IgD-negative memory B cell (primary cell): ENCODE measurements at regions not wholly inside any gene's neighbourhood (a gene's known extent, or its start where the extent isn't known, plus 50 kb on each side); places are given as distances from the start of the nearest gene placed in this dataset.

Experiments used
- H3K27ac Mint-ChIP-seq, 3 donors: one replicate each; pipeline ENCODE4 v1.8.0; 2020 to 2022; ENCODE audit warnings: mild to moderate bottlenecking in 3 of 3, mixed read lengths in 3 of 3, moderate library complexity in 1 of 3
- H3K27me3 Mint-ChIP-seq: one replicate; pipeline ENCODE4 v1.8.0; 2021; ENCODE audit warnings: mixed read lengths
- H3K36me3 Mint-ChIP-seq: one replicate; pipeline ENCODE4 v1.8.0; 2020; ENCODE audit warnings: mild to moderate bottlenecking, mixed read lengths
- H3K4me1 Mint-ChIP-seq, 3 donors: one replicate each; pipeline ENCODE4 v1.8.0; 2020 to 2022; ENCODE audit warnings: mixed read lengths in 3 of 3, mild to moderate bottlenecking in 1 of 3
- H3K4me3 Mint-ChIP-seq, 4 donors: one replicate each; pipeline ENCODE4 v1.8.0; 2020 to 2022; ENCODE audit warnings: mild to moderate bottlenecking in 4 of 4, mixed read lengths in 4 of 4, moderate library complexity in 3 of 4
- H3K9me3 Mint-ChIP-seq, 3 donors: one replicate each; pipeline ENCODE4 v1.8.0; 2020 to 2021; ENCODE audit warnings: mixed read lengths in 3 of 3, mild to moderate bottlenecking in 1 of 3

GRCh38 chr2:65869296-65869695 lies 436.9 kb upstream of the SPRED2 start:
- no peaks in the 10 kb centered on the region for H3K27me3 Mint-ChIP-seq
- H3K9me3 Mint-ChIP-seq: peaks cover 0 to 2% (median 0%) of the 10 kb centered on the region in 3 donors
- H3K4me3 Mint-ChIP-seq: no peak overlapping the region
- H3K36me3 Mint-ChIP-seq: no peaks in the 10 kb centered on the region
- H3K4me1 Mint-ChIP-seq: no peaks in the 10 kb centered on the region
- H3K27ac Mint-ChIP-seq: no peak overlapping the region

GRCh38 chr2:65868177-65868576 lies 435.8 kb upstream of the SPRED2 start:
- peaks cover 2% of the 10 kb centered on the region for H3K27me3 Mint-ChIP-seq
- no peak overlapping the region for H3K27ac Mint-ChIP-seq
- no peaks in the 10 kb centered on the region for H3K36me3 Mint-ChIP-seq
- peaks cover 0 to 2% (median 0%) of the 10 kb centered on the region in 3 donors for H3K9me3 Mint-ChIP-seq
- H3K4me1 Mint-ChIP-seq: no peaks in the 10 kb centered on the region
- H3K4me3 Mint-ChIP-seq: no peak overlapping the region

GRCh38 chr2:65867446-65867845 lies 435.0 kb upstream of the SPRED2 start:
- H3K27ac Mint-ChIP-seq: no peak overlapping the region
- no peaks in the 10 kb centered on the region for H3K36me3 Mint-ChIP-seq
- H3K4me1 Mint-ChIP-seq: no peaks in the 10 kb centered on the region
- peaks cover 0 to 2% (median 0%) of the 10 kb centered on the region in 3 donors for H3K9me3 Mint-ChIP-seq
- H3K27me3 Mint-ChIP-seq: peaks cover 3% of the 10 kb centered on the region
- H3K4me3 Mint-ChIP-seq: no peak overlapping the region

- H3K27me3 Mint-ChIP-seq: peaks cover 3% of the 10 kb centered on the region
- H3K27ac Mint-ChIP-seq: no peak overlapping the region
- peaks cover 0 to 2% (median 0%) of the 10 kb centered on the region in 3 donors for H3K9me3 Mint-ChIP-seq
- H3K4me3 Mint-ChIP-seq: no peak overlapping the region
- no peaks in the 10 kb centered on the region for H3K36me3 Mint-ChIP-seq
- no peaks in the 10 kb centered on the region for H3K4me1 Mint-ChIP-seq
Measured at GRCh38 chr2:65866148-65866547, 433.7 kb upstream of the SPRED2 start.

- H3K4me1 Mint-ChIP-seq: no peaks in the 10 kb centered on the region
- H3K27me3 Mint-ChIP-seq: peaks cover 6% of the 10 kb centered on the region
- H3K9me3 Mint-ChIP-seq: no peaks in the 10 kb centered on the region
- H3K27ac Mint-ChIP-seq: no peak overlapping the region
- H3K4me3 Mint-ChIP-seq: no peak overlapping the region
- no peaks in the 10 kb centered on the region for H3K36me3 Mint-ChIP-seq
Measured at GRCh38 chr2:65864619-65865018, 432.2 kb upstream of the SPRED2 start.

- Mint-ChIP-seq H3K4me1 (no peaks in the 10 kb centered on the region), H3K36me3 (no peaks in the 10 kb centered on the region), H3K4me3 (no peak overlapping the region), H3K9me3 (no peaks in the 10 kb centered on the region), H3K27ac (no peak overlapping the region), H3K27me3 (peaks cover 6% of the 10 kb centered on the region)
Measured at GRCh38 chr2:65863713-65864112, 431.3 kb upstream of the SPRED2 start.

- Mint-ChIP-seq H3K4me1 (peaks cover 0 to 1% (median 0%) of the 10 kb centered on the region in 3 donors), H3K36me3 (no peaks in the 10 kb centered on the region), H3K27me3 (peaks cover 3% of the 10 kb centered on the region), H3K27ac (no peak overlapping the region), H3K9me3 (no peaks in the 10 kb centered on the region), H3K4me3 (no peak overlapping the region)
Measured at GRCh38 chr2:65856928-65857327, 424.5 kb upstream of the SPRED2 start.

- no peak overlapping the region for H3K27ac Mint-ChIP-seq
- no peaks in the 10 kb centered on the region for H3K36me3 Mint-ChIP-seq
- peaks cover 3% of the 10 kb centered on the region for H3K27me3 Mint-ChIP-seq
- H3K4me3 Mint-ChIP-seq: no peak overlapping the region
- H3K4me1 Mint-ChIP-seq: peaks cover 0 to 1% (median 0%) of the 10 kb centered on the region in 3 donors
- H3K9me3 Mint-ChIP-seq: no peaks in the 10 kb centered on the region
Measured at GRCh38 chr2:65856423-65856822, 424.0 kb upstream of the SPRED2 start.

- Mint-ChIP-seq H3K27me3 (peaks cover 7% of the 10 kb centered on the region), H3K4me1 (peaks cover 0 to 1% (median 0%) of the 10 kb centered on the region in 3 donors), H3K27ac (no peak overlapping the region), H3K9me3 (no peaks in the 10 kb centered on the region), H3K4me3 (no peak overlapping the region), H3K36me3 (peaks cover 1% of the 10 kb centered on the region)
Measured at GRCh38 chr2:65850695-65851094, 418.3 kb upstream of the SPRED2 start.

- H3K27ac Mint-ChIP-seq: no peak overlapping the region
- peaks cover 0 to 6% (median 2%) of the 10 kb centered on the region in 3 donors for H3K9me3 Mint-ChIP-seq
- peaks cover 7% of the 10 kb centered on the region for H3K27me3 Mint-ChIP-seq
- H3K36me3 Mint-ChIP-seq: peaks cover 1% of the 10 kb centered on the region
- no peaks in the 10 kb centered on the region for H3K4me1 Mint-ChIP-seq
- H3K4me3 Mint-ChIP-seq: no peak overlapping the region
Measured at GRCh38 chr2:65846989-65847678, 414.7 kb upstream of the SPRED2 start.

- Mint-ChIP-seq H3K36me3 (peaks cover 1% of the 10 kb centered on the region), H3K9me3 (peaks cover 0 to 6% (median 2%) of the 10 kb centered on the region in 3 donors), H3K4me3 (no peak overlapping the region), H3K27ac (no peak overlapping the region), H3K4me1 (no peaks in the 10 kb centered on the region), H3K27me3 (peaks cover 7% of the 10 kb centered on the region)
Measured at GRCh38 chr2:65845442-65846182, 413.2 kb upstream of the SPRED2 start.

GRCh38 chr2:65842104-65842503 lies 409.7 kb upstream of the SPRED2 start:
- Mint-ChIP-seq H3K4me1 (no peaks in the 10 kb centered on the region), H3K9me3 (peaks cover 0 to 6% (median 2%) of the 10 kb centered on the region in 3 donors), H3K27ac (no peak overlapping the region), H3K27me3 (peaks cover 2% of the 10 kb centered on the region), H3K36me3 (no peaks in the 10 kb centered on the region), H3K4me3 (no peak overlapping the region)

GRCh38 chr2:65835975-65836549 lies 403.7 kb upstream of the SPRED2 start:
- H3K27ac Mint-ChIP-seq: no peak overlapping the region
- no peaks in the 10 kb centered on the region for H3K36me3 Mint-ChIP-seq
- no peaks in the 10 kb centered on the region for H3K9me3 Mint-ChIP-seq
- peaks cover 3% of the 10 kb centered on the region for H3K27me3 Mint-ChIP-seq
- H3K4me1 Mint-ChIP-seq: no peaks in the 10 kb centered on the region
- no peak overlapping the region for H3K4me3 Mint-ChIP-seq

- peaks cover 3% of the 10 kb centered on the region for H3K27me3 Mint-ChIP-seq
- no peak overlapping the region for H3K27ac Mint-ChIP-seq
- H3K9me3 Mint-ChIP-seq: no peaks in the 10 kb centered on the region
- H3K4me3 Mint-ChIP-seq: no peak overlapping the region
- no peaks in the 10 kb centered on the region for H3K4me1 Mint-ChIP-seq
- H3K36me3 Mint-ChIP-seq: no peaks in the 10 kb centered on the region
Measured at GRCh38 chr2:65834771-65835475, 402.5 kb upstream of the SPRED2 start.

- peaks cover 9% of the 10 kb centered on the region for H3K27me3 Mint-ChIP-seq
- no peaks in the 10 kb centered on the region for H3K4me1 Mint-ChIP-seq
- H3K27ac Mint-ChIP-seq: no peak overlapping the region
- H3K36me3 Mint-ChIP-seq: no peaks in the 10 kb centered on the region
- H3K9me3 Mint-ChIP-seq: no peaks in the 10 kb centered on the region
- H3K4me3 Mint-ChIP-seq: no peak overlapping the region
Measured at GRCh38 chr2:65834062-65834461, 401.7 kb upstream of the SPRED2 start.
